ENCODE measurements at regions not wholly inside any gene's neighbourhood (a gene's known extent, or its start where the extent isn't known, plus 50 kb on each side); places are given as distances from the start of the nearest gene placed in this dataset.

GRCh38 chr2:12317814-12318426 lies 398.8 kb upstream of the TRIB2 start:
- H3K36me3 ChIP-seq (ENCODE audit: control insufficient read depth in 5 of 5, insufficient read depth in 5 of 5, low read length in 5 of 5), result no peaks in the 10 kb centered on the region
- H3K9ac ChIP-seq (ENCODE audit: low read length in 5 of 5), result no peak overlapping the region
- no peak overlapping the region for H3K27ac ChIP-seq (ENCODE audit: low read depth, low read length)
- peaks cover 0 to 16% (median 4%) of the 10 kb centered on the region in 5 donors for H3K4me1 ChIP-seq (ENCODE audit: control insufficient read depth in 5 of 5, insufficient read depth in 5 of 5, low read length in 5 of 5)
- H3K9me3 ChIP-seq (ENCODE audit: control insufficient read depth in 5 of 5, low read length in 5 of 5), result no peaks in the 10 kb centered on the region
- H3K27me3 ChIP-seq (ENCODE audit: control insufficient read depth in 5 of 5, insufficient read depth in 4 of 5, low read length in 5 of 5), result peaks cover 0 to 4% (median 0%) of the 10 kb centered on the region in 5 donors
- no peak overlapping the region for H3K4me3 ChIP-seq (ENCODE audit: low read depth in 1 of 5, low read length in 5 of 5)

- Histone ChIP-seq H3K36me3 (ENCODE audit: control insufficient read depth in 5 of 5, insufficient read depth in 5 of 5, low read length in 5 of 5) (no peaks in the 10 kb centered on the region), H3K27ac (ENCODE audit: low read depth, low read length) (no peak overlapping the region), H3K4me1 (ENCODE audit: control insufficient read depth in 5 of 5, insufficient read depth in 5 of 5, low read length in 5 of 5) (peaks cover 0 to 10% (median 4%) of the 10 kb centered on the region in 5 donors), H3K9me3 (ENCODE audit: control insufficient read depth in 5 of 5, low read length in 5 of 5) (no peaks in the 10 kb centered on the region), H3K4me3 (ENCODE audit: low read depth in 1 of 5, low read length in 5 of 5) (no peak overlapping the region), H3K9ac (ENCODE audit: low read length in 5 of 5) (no peak overlapping the region), H3K27me3 (ENCODE audit: control insufficient read depth in 5 of 5, insufficient read depth in 4 of 5, low read length in 5 of 5) (peaks cover 0 to under 1% (median 0%) of the 10 kb centered on the region in 5 donors)
Observed at GRCh38 chr2:12318427-12319057, 398.2 kb upstream of the TRIB2 start.

GRCh38 chr2:12320027-12320734 lies 396.6 kb upstream of the TRIB2 start:
- Histone ChIP-seq H3K9me3 (ENCODE audit: control insufficient read depth in 5 of 5, low read length in 5 of 5) (no peaks in the 10 kb centered on the region), H3K27ac (ENCODE audit: low read depth, low read length) (no peak overlapping the region)

GRCh38 chr2:12320991-12321641 lies 395.6 kb upstream of the TRIB2 start:
- no peaks in the 10 kb centered on the region for H3K27me3 ChIP-seq (ENCODE audit: control insufficient read depth in 5 of 5, insufficient read depth in 4 of 5, low read length in 5 of 5)
- no peak overlapping the region for H3K27ac ChIP-seq (ENCODE audit: low read depth, low read length)
- no peaks in the 10 kb centered on the region for H3K36me3 ChIP-seq (ENCODE audit: control insufficient read depth in 5 of 5, insufficient read depth in 5 of 5, low read length in 5 of 5)
- H3K9me3 ChIP-seq (ENCODE audit: control insufficient read depth in 5 of 5, low read length in 5 of 5), result no peaks in the 10 kb centered on the region
- H3K4me3 ChIP-seq (ENCODE audit: low read depth in 1 of 5, low read length in 5 of 5), result no peak overlapping the region
- no peak overlapping the region for H3K9ac ChIP-seq (ENCODE audit: low read length in 5 of 5)
- H3K4me1 ChIP-seq (ENCODE audit: control insufficient read depth in 5 of 5, insufficient read depth in 5 of 5, low read length in 5 of 5), result no peaks in the 10 kb centered on the region

More at GRCh38 chr2:12320027-12320734, 396.6 kb upstream of the TRIB2 start:
- Histone ChIP-seq H3K36me3 (ENCODE audit: control insufficient read depth in 5 of 5, insufficient read depth in 5 of 5, low read length in 5 of 5) (no peaks in the 10 kb centered on the region), H3K27me3 (ENCODE audit: control insufficient read depth in 5 of 5, insufficient read depth in 4 of 5, low read length in 5 of 5) (no peaks in the 10 kb centered on the region), H3K4me3 (ENCODE audit: low read depth in 1 of 5, low read length in 5 of 5) (no peak overlapping the region), H3K4me1 (ENCODE audit: control insufficient read depth in 5 of 5, insufficient read depth in 5 of 5, low read length in 5 of 5) (no peaks in the 10 kb centered on the region), H3K9ac (ENCODE audit: low read length in 5 of 5) (no peak overlapping the region)

- no peaks in the 10 kb centered on the region for H3K9me3 ChIP-seq (ENCODE audit: control insufficient read depth in 5 of 5, low read length in 5 of 5)
- H3K36me3 ChIP-seq (ENCODE audit: control insufficient read depth in 5 of 5, insufficient read depth in 5 of 5, low read length in 5 of 5), result no peaks in the 10 kb centered on the region
- H3K9ac ChIP-seq (ENCODE audit: low read length in 5 of 5), result no peak overlapping the region
- H3K4me3 ChIP-seq (ENCODE audit: low read depth in 1 of 5, low read length in 5 of 5), result no peak overlapping the region
- no peak overlapping the region for H3K27ac ChIP-seq (ENCODE audit: low read depth, low read length)
- no peaks in the 10 kb centered on the region for H3K27me3 ChIP-seq (ENCODE audit: control insufficient read depth in 5 of 5, insufficient read depth in 4 of 5, low read length in 5 of 5)
- no peaks in the 10 kb centered on the region for H3K4me1 ChIP-seq (ENCODE audit: control insufficient read depth in 5 of 5, insufficient read depth in 5 of 5, low read length in 5 of 5)
Observed at GRCh38 chr2:12321886-12322285, 394.9 kb upstream of the TRIB2 start.

- H3K27me3 ChIP-seq (ENCODE audit: control insufficient read depth in 5 of 5, insufficient read depth in 4 of 5, low read length in 5 of 5), result no peaks in the 10 kb centered on the region
- no peak overlapping the region for H3K27ac ChIP-seq (ENCODE audit: low read depth, low read length)
- no peaks in the 10 kb centered on the region for H3K4me1 ChIP-seq (ENCODE audit: control insufficient read depth in 5 of 5, insufficient read depth in 5 of 5, low read length in 5 of 5)
- H3K36me3 ChIP-seq (ENCODE audit: control insufficient read depth in 5 of 5, insufficient read depth in 5 of 5, low read length in 5 of 5), result no peaks in the 10 kb centered on the region
- no peaks in the 10 kb centered on the region for H3K9me3 ChIP-seq (ENCODE audit: control insufficient read depth in 5 of 5, low read length in 5 of 5)
- H3K4me3 ChIP-seq (ENCODE audit: low read depth in 1 of 5, low read length in 5 of 5), result no peak overlapping the region
- H3K9ac ChIP-seq (ENCODE audit: low read length in 5 of 5), result no peak overlapping the region
Observed at GRCh38 chr2:12325806-12326205, 390.9 kb upstream of the TRIB2 start.

GRCh38 chr2:12326449-12327190 lies 390.1 kb upstream of the TRIB2 start:
- H3K9me3 ChIP-seq (ENCODE audit: control insufficient read depth in 5 of 5, low read length in 5 of 5), result no peaks in the 10 kb centered on the region
- H3K27ac ChIP-seq (ENCODE audit: low read depth, low read length), result no peak overlapping the region
- no peaks in the 10 kb centered on the region for H3K4me1 ChIP-seq (ENCODE audit: control insufficient read depth in 5 of 5, insufficient read depth in 5 of 5, low read length in 5 of 5)
- H3K9ac ChIP-seq (ENCODE audit: low read length in 5 of 5), result no peak overlapping the region
- no peaks in the 10 kb centered on the region for H3K27me3 ChIP-seq (ENCODE audit: control insufficient read depth in 5 of 5, insufficient read depth in 4 of 5, low read length in 5 of 5)
- no peak overlapping the region for H3K4me3 ChIP-seq (ENCODE audit: low read depth in 1 of 5, low read length in 5 of 5)
- H3K36me3 ChIP-seq (ENCODE audit: control insufficient read depth in 5 of 5, insufficient read depth in 5 of 5, low read length in 5 of 5), result no peaks in the 10 kb centered on the region

GRCh38 chr2:12330916-12331315 lies 385.8 kb upstream of the TRIB2 start:
- H3K4me3 ChIP-seq (ENCODE audit: low read depth in 1 of 5, low read length in 5 of 5), result no peak overlapping the region
- no peaks in the 10 kb centered on the region for H3K36me3 ChIP-seq (ENCODE audit: control insufficient read depth in 5 of 5, insufficient read depth in 5 of 5, low read length in 5 of 5)
- no peak overlapping the region for H3K27ac ChIP-seq (ENCODE audit: low read depth, low read length)
- H3K4me1 ChIP-seq (ENCODE audit: control insufficient read depth in 5 of 5, insufficient read depth in 5 of 5, low read length in 5 of 5), result no peaks in the 10 kb centered on the region
- peaks cover 0 to 2% (median 0%) of the 10 kb centered on the region in 5 donors for H3K9me3 ChIP-seq (ENCODE audit: control insufficient read depth in 5 of 5, low read length in 5 of 5)
- H3K9ac ChIP-seq (ENCODE audit: low read length in 5 of 5), result no peak overlapping the region
- no peaks in the 10 kb centered on the region for H3K27me3 ChIP-seq (ENCODE audit: control insufficient read depth in 5 of 5, insufficient read depth in 4 of 5, low read length in 5 of 5)

- Histone ChIP-seq H3K9ac (ENCODE audit: low read length in 5 of 5) (no peak overlapping the region), H3K9me3 (ENCODE audit: control insufficient read depth in 5 of 5, low read length in 5 of 5) (peaks cover 0 to 2% (median 0%) of the 10 kb centered on the region in 5 donors), H3K27me3 (ENCODE audit: control insufficient read depth in 5 of 5, insufficient read depth in 4 of 5, low read length in 5 of 5) (no peaks in the 10 kb centered on the region), H3K27ac (ENCODE audit: low read depth, low read length) (no peak overlapping the region), H3K36me3 (ENCODE audit: control insufficient read depth in 5 of 5, insufficient read depth in 5 of 5, low read length in 5 of 5) (no peaks in the 10 kb centered on the region), H3K4me1 (ENCODE audit: control insufficient read depth in 5 of 5, insufficient read depth in 5 of 5, low read length in 5 of 5) (no peaks in the 10 kb centered on the region), H3K4me3 (ENCODE audit: low read depth in 1 of 5, low read length in 5 of 5) (no peak overlapping the region)
Observed at GRCh38 chr2:12331698-12332097, 385.0 kb upstream of the TRIB2 start.

Measured in subcutaneous abdominal adipose tissue (tissue), 5 donors.